ENCODE measurements at regions not wholly inside any gene's neighbourhood (a gene's known extent, or its start where the extent isn't known, plus 50 kb on each side); places are given as distances from the start of the nearest gene placed in this dataset.

GRCh38 chr4:153141238-153141637 lies 63.0 kb upstream of the TRIM2 start:
- no peak overlapping the region for H3K27ac Mint-ChIP-seq
- Histone ChIP-seq H3K27me3 (ENCODE audit: insufficient read depth, low read length) (no peaks in the 10 kb centered on the region), H3K79me2 (ENCODE audit: insufficient read depth, low read length) (no peaks in the 10 kb centered on the region), H4K8ac (replicated peaks; ENCODE audit: insufficient read length, low read depth, low read length) (no peak overlapping the region), H2BK12ac (ENCODE audit: insufficient read length, low read depth, low read length) (no peak overlapping the region), H3K23me2 (ENCODE audit: insufficient read length, low read depth, low read length, poor library complexity, severe bottlenecking) (no peaks in the 10 kb centered on the region), H3K18ac (ENCODE audit: insufficient read length, low read depth, low read length) (no peak overlapping the region), H3K79me1 (ENCODE audit: insufficient read depth, low read depth, low read length, poor library complexity, severe bottlenecking) (no peaks in the 10 kb centered on the region), H2BK15ac (ENCODE audit: low read depth, low read length) (no peak overlapping the region), H2BK5ac (ENCODE audit: insufficient read length, low read length) (no peak overlapping the region), H2AFZ (ENCODE audit: low read length) (no peak overlapping the region), H2AK5ac (ENCODE audit: insufficient read length, low read length) (no peak overlapping the region), H4K5ac (ENCODE audit: insufficient read length, low read depth, low read length) (no peak overlapping the region), H3T11ph (ENCODE audit: low read length) (no peak overlapping the region), H3K27ac (ENCODE audit: insufficient read length, low read depth, low read length) (no peak overlapping the region), H4K20me1 (ENCODE audit: control insufficient read depth, insufficient read depth, insufficient read length) (no peaks in the 10 kb centered on the region), H3K4ac (ENCODE audit: low read depth, low read length) (no peak overlapping the region), H3K9me3 (ENCODE audit: control insufficient read depth, low read depth, low read length) (no peaks in the 10 kb centered on the region), H3K4me2 (ENCODE audit: insufficient read depth, insufficient read length, low read length) (no peak overlapping the region), H3K14ac (ENCODE audit: insufficient read depth, low read length) (no peak overlapping the region), H3K23ac (ENCODE audit: insufficient read length, low read depth, low read length) (no peak overlapping the region), H3K4me1 (ENCODE audit: insufficient read depth, low read length) (peaks cover 2% of the 10 kb centered on the region; the same call in 1 of the 2 replicates), H2BK120ac (ENCODE audit: low read depth, low read length, poor library complexity, severe bottlenecking) (no peak overlapping the region), H3K56ac (ENCODE audit: insufficient read length, low read depth, low read length) (no peak overlapping the region), H4K91ac (ENCODE audit: insufficient read length, low read depth, low read length) (no peak overlapping the region), H3K9ac (ENCODE audit: extremely low read depth, insufficient read length, low read length) (no peak overlapping the region), H2BK20ac (ENCODE audit: low read depth, low read length, poor library complexity, severe bottlenecking) (no peak overlapping the region)
- no peak for DNase-seq
- H3K36me3 Mint-ChIP-seq (ENCODE audit: insufficient read depth in 1 of 3, low read depth in 3 of 3), result no peaks in the 10 kb centered on the region
- no peak overlapping the region for H3K4me3 Mint-ChIP-seq
- no CpG with 5 or more reads among the region's 1 CpG for WGBS (ENCODE audit: extremely low coverage, insufficient read length, low lambda C conversion rate)
- peaks cover 17 to 18% of the 10 kb centered on the region in 2 experiments for H3K4me1 Mint-ChIP-seq
- no peak for TF ChIP-seq CTCF (conservative IDR thresholded peaks at IDR 0.05)
- no peaks in the 10 kb centered on the region for H3K27me3 Mint-ChIP-seq (ENCODE audit: low read depth)
- H3K9me3 Mint-ChIP-seq, result no peaks in the 10 kb centered on the region

Measured in H9 (cell line).